ENCODE measurements at regions not wholly inside any gene's neighbourhood (a gene's known extent, or its start where the extent isn't known, plus 50 kb on each side); places are given as distances from the start of the nearest gene placed in this dataset.
"Not testable (repeated sequence)": the region's sequence is repeated elsewhere in the genome, so short reads cannot be mapped to it uniquely, and the experiment has no call there.

- not testable (repeated sequence) for DNase-seq
Observed at GRCh38 chr1:120665250-120665577, 58.5 kb upstream of the NBPF26 start.

DNA sequence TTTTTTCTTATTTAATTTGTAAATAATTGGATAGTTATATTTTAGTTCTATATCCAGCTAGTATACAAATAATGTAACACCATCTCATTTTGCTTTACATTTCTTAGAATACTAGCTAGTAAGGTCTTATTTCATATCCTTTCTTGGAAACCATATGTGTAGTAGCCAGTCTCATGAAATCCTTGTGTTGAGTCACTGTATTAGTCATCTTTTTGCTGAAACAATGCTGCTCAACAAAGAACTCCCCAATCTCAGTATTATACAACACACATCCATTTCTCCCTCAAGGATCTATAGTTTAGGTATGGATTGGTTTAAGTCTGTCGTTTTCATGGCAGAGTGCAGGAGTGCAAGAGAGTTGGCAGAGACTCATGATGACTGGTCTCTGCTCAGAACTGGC lies 55.6 kb upstream of the NBPF26 start:
- not testable (repeated sequence) for DNase-seq
